ENCODE measurements at regions not wholly inside any gene's neighbourhood (a gene's known extent, or its start where the extent isn't known, plus 50 kb on each side); places are given as distances from the start of the nearest gene placed in this dataset.

- no peaks in the 10 kb centered on the region for H3K4me1 ChIP-seq
- no peaks in the 10 kb centered on the region for H3K27me3 ChIP-seq
- H3K9me3 ChIP-seq, result no peaks in the 10 kb centered on the region
- H3K4me3 ChIP-seq, result no peak overlapping the region
- H3K36me3 ChIP-seq, result no peaks in the 10 kb centered on the region
- TF ChIP-seq CTCF (IDR thresholded peaks at IDR 0.05), result no peak
- DNase-seq (no peak), ATAC-seq (no peak)
- no peak overlapping the region for H3K27ac ChIP-seq
- intact Hi-C loops (cut with DNase I), result no loop called here
Observed at GRCh38 chr3:178300441-178300959, 235.7 kb upstream of the KCNMB2 start.

- Histone ChIP-seq H3K9me3 (no peaks in the 10 kb centered on the region), H3K4me3 (no peak overlapping the region), H3K27me3 (no peaks in the 10 kb centered on the region), H3K4me1 (no peaks in the 10 kb centered on the region), H3K36me3 (no peaks in the 10 kb centered on the region), H3K27ac (no peak overlapping the region)
- no peak for DNase-seq
- ATAC-seq, result no peak
- TF ChIP-seq CTCF (IDR thresholded peaks at IDR 0.05), result no peak
- intact Hi-C loops (cut with DNase I), result no loop called here
Observed at GRCh38 chr3:178302966-178303930, 233.0 kb upstream of the KCNMB2 start.

GRCh38 chr3:178304758-178305467 lies 231.3 kb upstream of the KCNMB2 start:
- H3K9me3 ChIP-seq, result no peaks in the 10 kb centered on the region
- no peaks in the 10 kb centered on the region for H3K4me1 ChIP-seq
- TF ChIP-seq CTCF (IDR thresholded peaks at IDR 0.05), result no peak
- no peak overlapping the region for H3K4me3 ChIP-seq
- no peaks in the 10 kb centered on the region for H3K36me3 ChIP-seq
- H3K27me3 ChIP-seq, result no peaks in the 10 kb centered on the region
- intact Hi-C loops (cut with DNase I), result no loop called here
- DNase-seq, result no peak
- ATAC-seq, result no peak
- no peak overlapping the region for H3K27ac ChIP-seq

GRCh38 chr3:178306432-178307115 lies 229.7 kb upstream of the KCNMB2 start:
- intact Hi-C loops (cut with DNase I), result no loop called here
- Histone ChIP-seq H3K27me3 (no peaks in the 10 kb centered on the region), H3K4me3 (no peak overlapping the region), H3K36me3 (no peaks in the 10 kb centered on the region), H3K4me1 (no peaks in the 10 kb centered on the region), H3K27ac (no peak overlapping the region), H3K9me3 (no peaks in the 10 kb centered on the region)
- ATAC-seq, result no peak
- no peak for DNase-seq
- TF ChIP-seq CTCF (IDR thresholded peaks at IDR 0.05), result no peak
